GM23248 (cell line): ENCODE measurements at regions not wholly inside any gene's neighbourhood (a gene's known extent, or its start where the extent isn't known, plus 50 kb on each side); places are given as distances from the start of the nearest gene placed in this dataset.

Experiments
- EZH2 ChIP-seq: fragments of 200-600 bp; sonication (generic); IDR thresholded peaks from 2 replicates; pipeline ENCODE4 v1.6.1; 2018; ENCODE audit warnings: antibody characterized with exemption, mild to moderate bottlenecking; ENCODE audit not compliant: insufficient read depth, poor library complexity, severe bottlenecking
- EZH2phosphoT487 ChIP-seq: fragments of 200-600 bp; sonication (generic); IDR thresholded peaks from 2 replicates; pipeline ENCODE4 v1.6.1; 2018; ENCODE audit warnings: antibody characterized with exemption, moderate library complexity, mild to moderate bottlenecking, low read depth; ENCODE audit not compliant: insufficient read depth

DNA sequence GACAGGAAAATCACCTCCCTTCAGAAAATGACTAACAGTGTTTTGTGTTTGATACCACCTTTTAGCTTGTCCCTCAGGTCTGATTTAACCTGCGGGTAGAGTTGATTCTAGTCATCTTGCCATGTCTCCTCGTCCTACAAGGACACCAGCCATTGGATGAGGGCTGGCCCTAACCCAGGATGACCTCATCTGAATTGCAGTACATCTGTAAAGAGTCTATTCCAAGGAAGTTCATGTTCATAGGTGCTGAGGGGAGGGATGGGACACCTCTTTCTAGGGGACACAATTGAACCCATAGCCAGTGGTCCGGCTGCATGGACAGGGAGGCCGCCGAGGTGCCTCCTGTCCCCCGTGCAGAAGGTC, 52.0 kb upstream of the DACT2 start:
- no peak for TF ChIP-seq EZH2phosphoT487
- no peak for TF ChIP-seq EZH2
